HG03432 (cell line): ENCODE measurements at regions not wholly inside any gene's neighbourhood (a gene's known extent, or its start where the extent isn't known, plus 50 kb on each side); places are given as distances from the start of the nearest gene placed in this dataset.
"Not testable (repeated sequence)": the region's sequence is repeated elsewhere in the genome, so short reads cannot be mapped to it uniquely, and the experiment has no call there.

Experiments
- ATAC-seq: cut with Tn5 transposase; IDR thresholded peaks from one replicate; pipeline ENCODE4 v1.9.1; 2021; ENCODE audit warnings: mild to moderate bottlenecking, moderate library complexity; ENCODE audit not compliant: unreplicated experiment

DNA sequence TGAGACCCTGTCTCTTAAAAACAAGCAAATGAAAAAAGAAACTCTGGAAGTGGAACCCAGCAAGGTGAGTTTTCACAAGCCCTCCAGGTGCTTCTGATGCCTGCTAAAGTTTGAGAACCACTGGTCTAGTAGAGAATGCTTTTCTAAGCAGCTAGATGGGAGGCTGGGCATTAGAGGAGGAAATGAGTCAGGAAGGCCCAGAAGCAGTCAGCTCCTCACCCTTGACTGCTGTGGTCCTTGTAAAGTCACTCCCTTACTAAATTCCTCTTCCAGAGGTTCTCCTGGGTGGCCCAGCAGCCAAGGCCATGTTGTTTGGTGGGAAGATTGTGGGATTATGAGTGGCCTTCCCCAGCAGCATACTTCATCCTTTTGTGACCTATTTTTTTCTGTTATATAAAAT, 52.0 kb upstream of the FYN start:
- ATAC-seq, result no peak

DNA sequence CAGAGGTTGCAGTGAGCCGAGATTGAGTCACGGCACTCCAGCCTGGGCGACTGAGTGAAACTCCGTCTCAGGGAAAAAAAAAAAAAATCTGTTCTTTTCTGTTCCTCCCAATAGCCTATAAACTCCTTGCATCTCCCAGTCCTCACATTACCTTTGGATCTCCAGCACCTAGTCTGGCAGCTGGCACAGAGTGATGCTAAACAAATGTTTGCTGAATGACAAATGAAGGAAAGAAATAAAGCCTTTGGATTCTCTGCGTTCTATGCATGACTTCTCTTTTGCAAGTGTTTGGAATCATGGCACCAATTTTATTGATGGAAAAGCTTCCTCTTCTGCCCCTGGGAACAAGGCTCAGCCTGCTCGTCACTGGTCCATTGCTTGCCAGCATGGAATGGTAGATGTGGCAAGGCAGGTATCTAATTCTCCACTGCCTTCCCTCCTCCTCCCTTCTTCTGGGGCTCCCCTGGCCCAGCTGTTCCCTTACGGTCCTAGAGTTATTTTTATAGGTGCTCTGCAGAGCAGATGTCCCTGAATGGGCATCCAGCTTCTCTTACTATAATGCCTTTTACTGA, 53.6 kb upstream of the FYN start:
- no peak for ATAC-seq

DNA sequence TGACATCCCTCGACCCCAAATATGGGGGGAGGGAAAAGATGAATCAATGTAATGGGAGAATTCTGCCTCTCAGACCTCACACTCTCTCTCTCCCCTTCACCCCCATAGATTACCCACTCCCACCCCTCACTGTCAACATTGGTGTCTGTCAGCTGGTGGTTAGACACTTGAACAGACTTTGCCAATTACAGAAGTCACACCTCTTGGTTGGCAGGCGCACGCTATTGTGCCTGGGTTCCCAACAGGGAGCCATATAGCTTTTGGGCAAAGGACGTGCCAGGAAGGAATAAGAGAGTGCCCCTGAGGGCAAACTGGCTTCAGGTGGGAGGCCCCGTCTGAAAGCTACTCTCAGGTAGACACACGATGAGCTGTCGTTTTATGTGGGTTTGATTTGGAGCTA, 54.1 kb upstream of the FYN start:
- no peak for ATAC-seq

DNA sequence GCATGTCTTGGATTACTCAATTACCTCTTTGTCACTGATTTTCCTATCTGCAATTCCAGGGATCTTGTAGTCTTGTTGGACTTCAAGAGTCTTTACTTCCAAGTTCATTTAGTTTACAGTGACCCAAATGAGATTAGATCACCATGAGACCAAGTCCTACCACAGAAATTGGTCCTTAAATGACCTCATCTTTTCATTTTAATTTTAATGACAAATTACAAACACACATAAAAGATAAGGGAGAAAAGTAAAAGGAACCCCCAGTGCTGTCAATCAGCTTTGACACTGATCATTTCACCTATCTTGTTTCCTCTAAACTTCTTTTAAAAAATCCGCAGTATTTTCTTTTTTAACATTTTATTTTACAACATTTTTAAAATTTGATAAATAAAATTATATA, 54.9 kb upstream of the FYN start:
- ATAC-seq, result no peak

DNA sequence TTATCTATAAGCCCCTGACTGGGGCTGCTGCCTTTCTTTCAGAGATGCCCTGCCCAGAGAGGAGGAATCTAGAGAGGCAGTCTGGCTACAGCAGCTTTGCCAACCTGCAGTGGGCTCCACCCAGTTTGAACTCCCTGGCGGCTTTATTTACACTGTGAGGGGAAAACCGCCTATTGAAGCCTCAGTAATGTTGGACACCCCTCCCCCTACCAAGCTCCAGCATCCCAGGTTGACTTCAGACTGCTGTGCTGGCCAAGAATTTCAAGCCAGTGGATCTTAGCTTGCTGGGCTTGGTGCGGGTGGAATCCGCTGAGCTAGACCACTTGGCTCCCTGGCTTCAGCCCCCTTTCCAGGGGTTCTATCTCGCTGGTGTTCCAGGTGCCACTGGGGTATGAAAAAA, 61.4 kb upstream of the FYN start:
- not testable (repeated sequence) for ATAC-seq

DNA sequence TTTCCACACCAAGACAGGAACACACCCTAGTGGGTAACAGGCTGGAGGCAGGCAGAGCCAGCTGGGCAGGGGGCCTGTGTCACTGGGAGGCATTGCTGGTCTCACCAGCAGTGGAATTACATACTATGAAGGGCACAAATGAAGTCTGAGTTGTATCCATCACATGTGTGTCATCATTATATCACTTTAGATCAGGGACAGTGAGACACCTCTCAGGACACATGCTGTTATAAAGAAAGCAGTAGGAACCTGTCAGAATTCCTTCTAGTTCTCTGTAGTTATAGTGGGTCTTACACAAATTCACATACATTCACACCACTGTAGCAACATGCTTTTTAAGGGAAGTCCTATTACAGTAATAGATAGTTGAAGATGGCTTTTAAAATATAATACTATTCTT, 63.5 kb upstream of the FYN start:
- ATAC-seq, result no peak

DNA sequence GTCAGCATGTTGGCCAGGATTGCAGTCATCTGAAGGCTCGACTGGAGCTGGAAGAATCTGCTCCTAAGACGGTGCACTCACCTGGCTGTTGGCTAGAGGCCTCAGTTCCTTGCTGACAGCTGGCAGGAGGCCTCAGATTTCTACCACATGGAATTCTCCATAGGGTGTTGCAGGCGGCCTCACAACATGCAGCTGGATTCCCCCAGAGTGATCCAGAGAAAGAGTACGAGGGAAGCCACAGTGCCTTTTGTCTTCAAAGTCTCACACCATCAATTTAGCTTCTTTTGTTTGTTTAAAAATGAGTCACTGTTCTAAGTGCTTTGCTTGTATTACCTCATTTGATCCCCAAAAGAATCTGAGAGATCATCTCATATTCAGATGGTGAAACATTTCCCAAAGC, 65.5 kb upstream of the FYN start:
- no peak for ATAC-seq

DNA sequence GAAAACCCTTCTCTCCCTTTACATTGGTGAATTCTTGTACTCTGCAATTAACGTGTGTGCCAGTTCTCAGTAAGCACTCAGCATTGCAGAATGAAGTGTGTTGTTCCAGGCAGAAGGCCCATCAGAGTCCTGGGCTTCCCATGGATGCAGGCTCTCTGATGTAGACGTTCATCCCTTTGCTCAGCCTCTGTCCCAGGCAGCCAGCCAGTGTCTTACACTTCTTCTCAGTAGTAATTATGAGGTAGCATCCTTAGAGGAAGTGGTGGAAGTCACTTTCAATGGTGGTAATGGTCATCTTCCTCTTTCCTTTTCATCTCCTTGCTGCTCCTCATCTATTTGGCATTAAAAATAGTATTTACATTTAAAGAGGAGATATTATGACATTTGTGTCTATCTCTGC, 66.7 kb upstream of the FYN start:
- no peak for ATAC-seq

DNA sequence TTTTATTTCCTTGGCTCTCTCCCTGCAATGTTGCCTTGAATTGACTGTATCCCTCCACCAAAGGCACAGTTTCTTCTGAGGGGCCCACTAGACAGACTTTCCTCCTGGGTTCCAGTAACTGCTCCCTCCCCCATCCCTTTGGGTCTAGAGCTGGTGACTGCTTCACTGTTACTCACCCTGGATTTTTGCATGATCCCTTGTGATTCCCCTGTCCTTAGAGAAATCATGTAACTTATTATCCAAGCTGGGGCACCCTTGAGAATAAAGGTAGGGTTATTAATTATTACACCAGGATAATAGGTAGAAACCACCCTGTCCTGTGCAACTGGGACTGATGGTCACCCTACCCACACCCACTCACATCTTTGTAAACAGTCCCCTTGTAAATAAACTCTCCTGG, 67.5 kb upstream of the FYN start:
- no peak for ATAC-seq

DNA sequence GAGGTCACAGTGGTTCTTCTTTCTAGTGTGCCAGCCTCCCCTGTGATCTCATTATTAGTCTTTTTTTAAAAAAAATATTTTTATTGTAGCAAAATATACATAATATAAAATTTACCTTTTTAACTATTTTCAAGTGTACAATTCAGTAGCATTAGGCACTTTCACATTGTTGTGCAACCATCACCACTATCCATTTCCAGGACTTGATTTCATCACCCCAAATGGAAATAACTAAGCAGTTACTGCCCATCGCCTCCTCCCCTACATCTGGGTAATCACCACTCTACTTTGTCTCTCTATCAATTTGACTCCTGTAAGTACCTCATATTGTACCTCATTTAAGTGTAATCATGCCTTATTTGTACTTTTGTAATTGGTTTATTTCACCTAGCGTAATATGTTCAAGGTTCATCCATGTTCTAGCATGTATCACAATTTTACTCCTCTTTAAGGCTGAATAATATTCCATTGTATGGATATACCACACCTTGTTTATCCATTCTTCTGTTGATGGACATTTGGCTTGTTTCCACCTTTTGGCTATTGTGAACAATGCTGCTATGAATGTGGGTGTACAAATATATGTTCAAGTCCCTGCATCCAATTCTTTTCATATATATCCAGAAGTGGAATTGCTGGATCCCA, 68.6 kb upstream of the FYN start:
- no peak for ATAC-seq

DNA sequence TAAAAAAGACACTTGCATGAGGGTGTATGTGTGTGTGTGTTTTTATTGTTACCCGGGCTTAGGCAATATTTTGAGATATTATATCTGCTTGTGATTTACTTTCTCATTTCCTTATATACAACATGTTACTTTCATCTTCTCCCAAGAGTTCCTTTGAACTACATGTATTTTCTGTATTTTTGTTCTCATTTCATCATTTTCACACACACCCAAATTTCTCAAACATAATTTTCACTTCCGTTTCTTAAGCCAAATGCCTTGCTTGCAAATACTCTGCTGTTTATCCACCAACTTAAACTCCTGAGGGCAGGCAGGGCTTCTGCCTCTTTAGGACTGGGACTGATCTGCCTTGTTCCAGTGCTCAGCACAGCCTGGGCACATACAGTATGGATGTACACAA, 69.3 kb upstream of the FYN start:
- ATAC-seq, result no peak

DNA sequence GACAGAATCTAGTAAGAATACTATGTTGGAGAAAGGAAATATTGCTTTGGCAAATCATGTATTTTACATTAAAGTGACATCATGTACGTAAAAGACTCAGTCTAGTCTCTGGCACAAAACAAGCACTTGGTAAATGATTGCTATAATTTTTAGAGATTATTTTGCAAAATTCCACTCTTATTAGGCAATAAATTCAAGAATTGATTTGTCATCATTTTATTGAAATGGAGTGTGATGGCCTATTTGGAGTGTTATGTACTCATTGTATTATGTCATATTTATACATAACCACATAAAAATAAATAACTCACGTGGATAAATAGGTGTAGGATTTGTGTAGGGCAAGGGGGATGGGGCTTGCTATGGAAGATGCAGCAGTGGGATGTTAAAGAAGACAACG, 70.0 kb upstream of the FYN start:
- ATAC-seq, result no peak

DNA sequence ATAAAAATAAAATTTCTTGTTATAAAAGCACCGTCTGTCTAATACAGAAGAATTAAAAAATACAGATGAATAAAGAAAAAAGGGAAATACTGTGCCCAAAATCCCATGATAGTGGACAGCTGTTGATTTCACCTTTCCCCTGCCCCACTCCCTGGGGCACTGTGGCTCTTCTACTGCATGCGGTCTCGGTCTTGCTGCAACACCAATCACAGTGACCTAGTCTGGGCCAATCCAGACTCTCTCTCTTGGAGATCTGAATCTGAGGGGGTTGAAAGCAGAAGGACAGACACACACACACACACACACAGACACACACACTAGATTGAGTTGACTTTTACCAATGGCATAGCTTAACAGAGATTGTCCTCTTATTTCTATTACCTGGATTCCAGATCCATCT, 70.5 kb upstream of the FYN start:
- ATAC-seq, result no peak

DNA sequence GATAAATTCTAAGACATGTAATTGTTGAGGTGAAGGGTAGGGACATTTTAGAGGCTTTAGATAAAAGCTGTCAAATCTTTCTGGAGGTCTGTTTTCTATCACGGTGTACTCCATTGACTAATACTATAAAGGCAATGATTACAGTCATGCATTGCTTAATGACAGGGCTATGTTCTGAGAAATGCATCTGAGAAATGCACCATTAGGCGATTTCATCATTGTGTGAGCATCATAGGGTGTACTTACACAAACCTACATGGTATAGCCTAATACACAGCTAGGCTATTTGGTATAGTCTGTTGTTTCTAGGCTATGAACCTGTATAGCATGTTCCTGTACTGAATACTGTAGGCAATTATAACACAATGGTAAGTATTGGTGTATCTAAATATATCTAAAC, 71.3 kb upstream of the FYN start:
- ATAC-seq, result no peak

DNA sequence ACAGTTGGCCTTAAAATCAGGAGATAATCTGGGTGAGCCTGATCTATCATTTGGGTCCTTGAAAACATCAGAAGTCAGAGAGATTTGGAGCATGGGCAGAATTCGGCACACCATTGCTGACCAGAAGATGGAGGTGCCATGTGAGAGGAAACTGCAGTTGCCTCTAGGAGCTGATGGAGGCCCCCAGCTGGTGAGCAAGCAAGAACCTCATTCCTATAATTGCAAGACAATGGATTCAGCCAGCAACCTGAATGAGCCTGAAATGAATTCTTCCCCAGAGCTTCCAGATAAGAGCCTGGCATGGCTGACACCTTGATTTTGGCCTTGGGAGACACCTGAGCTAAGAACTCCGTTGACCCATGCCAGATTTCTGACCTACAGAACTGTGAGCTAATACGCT, 76.3 kb upstream of the FYN start:
- ATAC-seq, result no peak

DNA sequence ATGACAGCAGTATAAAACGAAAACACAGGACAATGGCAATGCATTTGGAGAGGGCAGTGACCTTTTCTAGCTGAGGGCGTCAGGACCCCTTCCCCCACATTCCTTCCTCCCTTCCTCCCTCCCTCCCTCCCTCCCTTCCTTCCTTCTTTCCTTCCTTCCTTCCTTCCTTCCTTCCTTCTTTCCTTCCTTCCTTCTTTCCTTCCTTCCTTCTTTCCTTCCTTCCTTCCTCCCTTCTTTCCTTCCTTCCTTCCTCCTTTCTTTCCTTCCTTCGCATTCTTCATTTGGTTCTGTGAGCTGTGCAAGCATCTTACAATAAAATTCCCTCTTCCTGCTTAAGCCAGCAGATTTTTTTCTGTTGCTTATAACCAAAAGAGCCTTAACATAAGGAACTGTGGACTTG, 76.7 kb upstream of the FYN start:
- not testable (repeated sequence) for ATAC-seq

DNA sequence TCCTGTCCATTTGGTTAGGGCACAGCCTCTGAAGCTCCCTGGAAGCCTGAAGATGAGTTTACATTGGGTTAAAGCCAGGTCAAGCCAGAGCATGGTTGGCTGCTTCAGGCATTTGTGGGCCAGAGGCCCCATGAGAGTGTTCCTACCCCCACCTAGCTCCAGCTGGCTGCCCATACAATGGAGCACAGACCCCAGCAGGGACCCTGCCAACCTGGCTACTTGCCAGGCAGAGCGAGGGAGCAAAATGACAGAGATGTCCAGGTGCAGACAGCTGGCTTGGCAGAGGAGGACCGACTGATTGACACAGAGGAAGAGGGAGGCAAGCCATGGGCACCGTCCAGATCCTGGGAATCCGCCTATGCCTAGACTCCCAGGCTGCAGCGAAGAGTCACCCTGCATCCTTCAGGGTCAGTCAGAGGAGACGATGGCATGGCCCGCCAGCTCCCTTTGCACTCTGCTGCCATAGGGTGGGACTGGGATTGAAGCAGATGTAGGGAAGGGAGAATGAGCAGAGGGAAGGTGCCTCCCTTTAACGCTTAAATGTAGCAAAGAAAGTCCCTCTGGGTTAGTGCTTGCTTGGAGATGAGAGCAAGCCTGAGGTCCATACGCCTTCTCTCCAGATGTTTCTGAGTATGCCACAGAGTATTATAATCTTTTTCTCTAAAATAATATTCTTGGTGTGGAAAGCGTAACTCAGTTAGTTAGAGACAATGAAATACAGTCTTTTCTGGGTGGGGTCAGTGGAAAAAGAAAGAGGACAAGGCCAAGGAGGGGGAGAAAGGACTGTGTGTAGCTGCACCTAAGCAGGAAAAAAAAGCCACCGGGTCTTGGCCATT, 77.6 kb upstream of the FYN start:
- no peak for ATAC-seq

DNA sequence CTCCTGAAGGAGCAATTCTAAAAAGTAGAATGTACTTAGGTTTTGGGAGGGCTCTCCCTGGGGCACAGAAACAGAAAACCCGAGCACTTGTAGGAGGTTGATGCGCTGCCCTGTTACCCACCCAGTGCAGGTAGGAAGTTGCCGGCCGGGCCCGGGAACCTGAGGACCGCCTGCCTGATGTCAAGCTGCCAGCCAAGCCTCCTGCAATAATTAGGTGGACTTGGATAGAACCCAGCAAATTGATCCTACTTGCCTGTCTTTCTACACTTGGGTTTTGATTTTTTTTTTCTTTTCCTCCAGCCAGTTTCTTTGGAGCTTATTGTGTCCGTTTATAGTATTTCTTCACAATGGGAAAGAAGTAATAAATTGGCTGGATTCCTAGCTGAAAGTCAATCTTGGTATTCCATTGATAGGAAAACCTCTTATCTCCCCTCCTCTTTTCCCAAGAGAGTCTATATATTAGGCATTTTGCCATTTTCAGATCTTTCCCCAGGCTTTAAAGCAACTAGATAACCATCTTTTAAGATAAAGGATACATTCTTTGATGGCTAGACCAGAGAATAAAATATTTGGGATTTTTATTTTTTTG, 78.3 kb upstream of the FYN start:
- no peak for ATAC-seq

DNA sequence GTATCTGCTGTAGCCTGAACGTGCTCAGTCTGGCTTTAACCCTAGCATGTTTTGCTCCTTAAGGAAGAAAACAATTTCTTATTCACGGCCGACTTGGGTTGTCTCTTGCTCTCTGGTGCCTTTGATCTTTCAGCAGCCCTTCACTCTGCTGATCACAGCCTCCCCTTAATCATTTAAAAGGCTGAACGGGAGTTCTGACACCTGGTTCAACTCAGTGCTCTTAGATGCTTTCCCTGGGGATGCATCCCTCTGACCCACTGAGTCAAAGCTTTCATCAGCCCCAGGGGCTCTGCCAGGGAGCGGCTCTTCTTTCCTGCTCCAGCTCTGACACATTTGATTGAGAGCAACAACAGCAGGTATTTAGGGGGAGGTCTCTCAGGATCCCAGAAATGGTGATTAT, 79.0 kb upstream of the FYN start:
- ATAC-seq, result no peak

DNA sequence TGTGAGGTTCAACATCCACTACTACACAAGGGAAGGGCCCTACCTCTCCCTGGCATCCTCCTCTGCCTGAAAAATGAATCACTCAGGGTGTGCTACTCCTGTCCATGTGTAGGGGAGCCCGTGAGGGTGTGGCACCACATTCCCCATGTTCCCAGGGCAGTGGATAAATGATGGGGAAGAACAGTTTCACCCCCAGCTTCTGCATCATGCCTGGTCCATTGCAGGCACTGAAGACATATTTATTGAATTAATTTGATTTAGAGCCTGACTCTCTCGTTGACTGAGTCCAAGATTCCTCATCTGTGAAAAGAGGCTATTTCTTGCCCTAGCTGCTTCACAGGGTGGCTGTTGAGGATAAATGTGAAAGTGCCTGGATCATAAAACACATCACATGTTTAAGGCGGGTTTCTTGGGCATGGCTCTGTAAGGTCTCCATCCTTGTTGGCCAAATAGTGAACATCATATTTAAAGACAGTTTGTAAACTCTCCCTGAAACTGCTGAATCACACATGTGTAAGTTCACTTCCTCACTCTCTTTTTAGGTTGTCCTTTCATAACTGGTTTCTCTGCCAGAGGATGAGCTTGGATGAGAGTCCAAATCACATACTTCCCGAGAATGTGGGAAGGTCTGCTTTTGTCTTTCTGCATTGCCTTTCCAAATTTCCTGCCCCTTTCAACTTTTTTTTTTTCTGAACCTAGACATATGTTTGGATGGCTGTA, 79.7 kb upstream of the FYN start:
- no peak for ATAC-seq

DNA sequence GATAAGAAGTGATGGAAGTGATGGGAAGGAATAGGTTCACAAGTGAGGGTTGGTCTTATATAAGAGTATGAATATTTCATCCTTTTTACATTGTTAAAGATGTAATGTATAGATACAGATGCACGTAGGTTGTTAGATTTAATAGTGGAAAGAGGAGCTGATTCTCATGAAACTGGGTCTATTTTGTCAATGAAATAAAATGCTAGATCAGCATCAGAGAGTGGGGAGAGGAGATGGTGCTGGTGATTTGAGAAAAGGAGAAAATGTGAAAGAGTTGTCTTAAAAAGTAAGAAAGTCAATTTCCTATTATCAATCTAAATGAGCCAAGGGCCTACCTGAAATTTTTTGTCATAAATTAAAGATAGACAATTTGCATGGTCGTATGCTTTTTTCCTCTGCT, 82.8 kb upstream of the FYN start:
- ATAC-seq, result no peak
